ES-I3 (cell line): ENCODE measurements at regions not wholly inside any gene's neighbourhood (a gene's known extent, or its start where the extent isn't known, plus 50 kb on each side); places are given as distances from the start of the nearest gene placed in this dataset.

Source experiments
- H3K36me3 ChIP-seq: 2 replicates; pipeline ENCODE4 v1.6.1; 2013; ENCODE audit warnings: mild to moderate bottlenecking, low read length, control low read depth, moderate library complexity; ENCODE audit not compliant: insufficient read depth
- H3K4me1 ChIP-seq: 2 replicates; pipeline ENCODE4 v1.6.1; 2013; ENCODE audit warnings: mild to moderate bottlenecking, control low read depth, low read length; ENCODE audit not compliant: insufficient read depth
- H3K9ac ChIP-seq: 2 replicates; pipeline ENCODE4 v1.6.1; 2013; ENCODE audit warnings: low read depth, mild to moderate bottlenecking, low read length, moderate library complexity
- H3K9me3 ChIP-seq: 2 replicates; pipeline ENCODE4 v1.6.1; 2013; ENCODE audit warnings: mild to moderate bottlenecking, low read length, moderate library complexity; ENCODE audit not compliant: control insufficient read depth, insufficient read depth

DNA sequence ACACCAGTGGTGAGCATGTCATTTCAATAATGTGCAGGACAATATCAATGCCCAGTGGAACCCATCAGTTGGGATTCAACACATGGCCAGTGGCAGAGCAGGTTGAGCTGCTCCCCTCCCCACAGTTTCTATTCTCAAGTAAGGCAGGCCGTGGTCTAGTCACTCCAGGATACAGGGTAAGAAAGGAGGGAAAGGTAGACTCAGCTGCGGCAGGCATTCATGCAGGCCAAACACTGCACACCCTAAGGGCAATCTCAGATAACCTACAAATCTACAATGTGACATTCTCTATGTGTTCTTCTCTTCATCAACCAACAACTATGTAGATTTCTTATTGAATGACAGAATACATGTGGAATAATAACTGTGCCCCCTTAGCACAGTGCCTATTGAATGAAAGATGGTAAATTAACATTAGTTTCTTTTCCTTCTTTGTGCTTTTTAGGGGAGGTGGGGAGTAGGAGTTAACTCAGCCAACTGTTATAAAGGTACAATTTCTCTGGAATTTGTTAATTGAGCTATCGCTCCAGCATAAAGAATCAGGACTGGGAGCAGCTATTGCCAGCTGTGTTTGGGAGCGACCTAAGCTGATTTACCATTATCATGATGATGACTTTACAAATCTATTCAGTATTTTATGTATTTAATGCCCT, 89.7 kb downstream of the FAM50B start:
- no peak overlapping the region for H3K9ac ChIP-seq
- no peaks in the 10 kb centered on the region for H3K36me3 ChIP-seq
- H3K9me3 ChIP-seq = no peaks in the 10 kb centered on the region
- H3K4me1 ChIP-seq = no peaks in the 10 kb centered on the region

- no peaks in the 10 kb centered on the region for H3K36me3 ChIP-seq
- H3K9me3 ChIP-seq = no peaks in the 10 kb centered on the region
- no peaks in the 10 kb centered on the region for H3K4me1 ChIP-seq
- H3K9ac ChIP-seq = no peak overlapping the region
These were observed 90.3 kb downstream of the FAM50B start for GRCh38 chr6:3939368-3939958.

DNA sequence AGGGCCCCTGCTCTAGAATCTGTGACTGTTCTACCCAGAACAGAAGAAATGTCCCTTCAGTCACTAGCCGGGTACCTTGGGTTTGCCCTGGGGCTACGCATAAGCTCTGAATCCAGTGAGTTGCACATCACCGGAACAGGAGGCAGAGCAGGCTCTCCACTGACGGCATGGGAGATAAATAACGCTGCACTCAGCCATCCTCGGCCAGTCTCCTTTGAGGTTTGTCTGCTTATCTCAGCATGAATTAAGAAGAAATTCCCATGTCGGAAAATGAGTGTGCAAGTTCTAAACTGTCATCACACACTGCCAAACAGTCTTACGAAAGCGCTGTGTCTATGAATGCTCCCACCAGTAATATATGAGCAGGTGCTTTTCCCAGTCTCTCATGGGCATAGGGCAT, 90.8 kb downstream of the FAM50B start:
- H3K36me3 ChIP-seq = no peaks in the 10 kb centered on the region
- no peaks in the 10 kb centered on the region for H3K4me1 ChIP-seq
- no peak overlapping the region for H3K9ac ChIP-seq
- no peaks in the 10 kb centered on the region for H3K9me3 ChIP-seq

GRCh38 chr6:3940703-3941102, 91.5 kb downstream of the FAM50B start:
- Histone ChIP-seq H3K36me3 (no peaks in the 10 kb centered on the region), H3K9ac (no peak overlapping the region), H3K4me1 (no peaks in the 10 kb centered on the region), H3K9me3 (no peaks in the 10 kb centered on the region)

- no peak overlapping the region for H3K9ac ChIP-seq
- no peaks in the 10 kb centered on the region for H3K9me3 ChIP-seq
- H3K36me3 ChIP-seq = no peaks in the 10 kb centered on the region
- no peaks in the 10 kb centered on the region for H3K4me1 ChIP-seq
These were observed 94.2 kb downstream of the FAM50B start for GRCh38 chr6:3943331-3943765.

GRCh38 chr6:3944246-3944645, 95.1 kb downstream of the FAM50B start:
- no peaks in the 10 kb centered on the region for H3K36me3 ChIP-seq
- no peak overlapping the region for H3K9ac ChIP-seq
- H3K4me1 ChIP-seq = 0 out of 2 replicates have a peak, but pooled peaks cover 5% of the 10 kb centered on the region
- no peaks in the 10 kb centered on the region for H3K9me3 ChIP-seq

- Histone ChIP-seq H3K9me3 (no peaks in the 10 kb centered on the region), H3K4me1 (0 out of 2 replicates have a peak, but pooled peaks cover 5% of the 10 kb centered on the region), H3K9ac (no peak overlapping the region), H3K36me3 (no peaks in the 10 kb centered on the region)
These were observed 97.6 kb downstream of the FAM50B start for GRCh38 chr6:3946778-3947177.

DNA sequence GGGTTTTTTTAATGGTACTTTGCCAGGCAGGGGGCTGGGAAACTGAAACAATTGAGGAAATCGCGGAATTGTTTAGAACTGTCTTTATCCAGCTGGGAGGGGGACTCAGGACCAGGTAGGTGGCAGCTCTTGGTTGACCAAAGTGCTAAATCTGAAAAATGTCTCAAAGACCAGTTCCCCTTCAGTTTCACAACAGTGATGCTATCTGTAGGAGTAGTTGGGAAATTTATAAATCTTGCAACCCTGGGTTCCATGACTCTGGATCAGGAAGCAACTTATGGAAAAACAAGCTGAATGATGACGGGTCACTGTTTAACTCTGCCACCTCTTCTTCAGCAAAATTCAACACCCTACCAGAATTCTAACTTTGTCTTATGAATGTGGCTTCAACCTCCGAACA, 99.7 kb downstream of the FAM50B start:
- H3K9ac ChIP-seq = no peak overlapping the region
- H3K4me1 ChIP-seq = 0 out of 2 replicates have a peak, but pooled peaks cover 5% of the 10 kb centered on the region
- H3K9me3 ChIP-seq = no peaks in the 10 kb centered on the region
- H3K36me3 ChIP-seq = no peaks in the 10 kb centered on the region

DNA sequence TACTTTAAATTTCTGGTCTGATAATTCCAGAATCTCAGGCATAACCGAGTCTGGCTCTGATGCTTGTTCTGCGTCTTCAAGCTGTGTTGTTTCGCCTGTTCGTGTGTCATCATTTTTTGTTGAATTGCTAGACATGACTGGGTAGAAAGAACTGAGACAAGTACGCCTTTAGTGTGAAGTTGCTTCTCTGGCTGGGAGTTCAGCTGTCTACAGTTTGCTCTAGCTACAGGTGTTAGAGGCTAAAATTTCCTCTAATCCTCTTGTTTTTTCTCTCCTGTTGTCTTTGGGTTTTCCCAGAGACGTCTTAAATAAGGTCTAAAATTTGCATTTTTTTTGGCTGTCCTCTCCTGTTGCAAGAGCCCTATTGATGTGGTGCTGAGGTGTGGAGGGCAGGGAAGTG, 100.3 kb downstream of the FAM50B start:
- H3K9ac ChIP-seq = no peak overlapping the region
- no peaks in the 10 kb centered on the region for H3K9me3 ChIP-seq
- no peaks in the 10 kb centered on the region for H3K36me3 ChIP-seq
- 0 out of 2 replicates have a peak, but pooled peaks cover 5% of the 10 kb centered on the region for H3K4me1 ChIP-seq

DNA sequence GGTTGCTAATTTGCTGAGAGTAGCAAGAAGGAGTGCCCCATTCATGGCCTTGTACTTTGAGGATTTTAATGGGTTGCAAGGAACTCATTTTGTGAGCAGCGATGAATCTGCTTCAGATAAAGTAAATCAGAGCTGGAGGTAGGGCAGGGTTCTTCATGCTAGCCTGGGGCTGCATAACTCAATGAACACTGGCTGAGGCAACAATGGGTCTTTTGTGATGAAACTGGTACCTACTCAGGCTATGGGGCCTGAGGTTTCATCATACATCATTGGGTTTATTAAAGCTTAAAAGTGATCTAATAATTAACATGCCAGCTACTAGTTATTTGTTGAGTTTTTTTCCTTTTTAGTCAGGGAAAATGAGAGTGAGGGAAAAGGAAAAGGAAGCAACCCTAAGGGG, 106.9 kb downstream of the FAM50B start:
- Histone ChIP-seq H3K9ac (no peak overlapping the region), H3K36me3 (no peaks in the 10 kb centered on the region), H3K9me3 (no peaks in the 10 kb centered on the region; the same call in 1 of the 2 replicates), H3K4me1 (no peaks in the 10 kb centered on the region)

DNA sequence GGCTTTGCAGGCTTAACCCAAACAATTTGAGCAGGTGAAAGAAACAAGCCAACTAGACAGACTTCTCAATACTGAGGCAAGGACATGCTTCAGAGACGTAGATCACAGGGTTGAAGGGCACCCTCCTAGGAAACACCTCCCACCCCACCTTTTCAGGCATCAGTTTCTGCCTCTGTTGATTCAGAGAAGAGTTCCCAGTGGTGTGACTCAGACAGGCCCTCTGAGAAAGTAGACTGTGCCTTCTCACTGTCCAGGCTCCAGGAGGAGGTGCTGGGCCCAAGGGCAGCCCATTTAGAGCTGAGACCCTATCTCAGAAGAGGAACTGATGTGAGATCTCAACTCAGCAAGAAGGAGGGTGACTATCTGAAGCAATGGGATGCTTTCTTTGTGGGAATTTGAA, 108.1 kb downstream of the FAM50B start:
- Histone ChIP-seq H3K4me1 (no peaks in the 10 kb centered on the region), H3K9ac (no peak overlapping the region), H3K36me3 (no peaks in the 10 kb centered on the region), H3K9me3 (no peaks in the 10 kb centered on the region; the same call in 1 of the 2 replicates)

- Histone ChIP-seq H3K36me3 (no peaks in the 10 kb centered on the region), H3K4me1 (no peaks in the 10 kb centered on the region), H3K9ac (no peak overlapping the region), H3K9me3 (no peaks in the 10 kb centered on the region; the same call in 1 of the 2 replicates)
These were observed 109.1 kb downstream of the FAM50B start for GRCh38 chr6:3958255-3958654.

DNA sequence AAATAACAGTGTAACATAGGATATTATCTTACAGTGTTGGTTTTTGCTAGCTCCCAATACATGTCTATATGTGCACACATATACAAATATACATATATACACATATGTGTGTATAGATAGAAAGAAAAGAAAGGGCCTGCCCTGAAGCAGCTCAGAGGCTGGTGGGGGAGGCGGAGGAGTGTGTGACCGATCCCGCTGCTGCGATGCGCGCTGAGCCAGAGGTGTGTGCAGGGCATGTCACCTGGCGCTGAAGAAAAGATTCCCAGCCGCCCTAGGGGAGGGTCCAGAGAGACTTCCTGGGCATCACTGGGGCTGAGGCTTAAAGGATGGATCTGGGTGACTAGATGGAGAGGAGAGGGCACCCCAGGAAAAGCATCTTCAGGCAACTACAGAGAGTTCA, 110.2 kb downstream of the FAM50B start:
- Histone ChIP-seq H3K9me3 (no peaks in the 10 kb centered on the region; the same call in 1 of the 2 replicates), H3K9ac (no peak overlapping the region), H3K36me3 (no peaks in the 10 kb centered on the region), H3K4me1 (no peaks in the 10 kb centered on the region)

GRCh38 chr6:3960754-3961361, 111.7 kb downstream of the FAM50B start:
- H3K4me1 ChIP-seq = no peaks in the 10 kb centered on the region
- no peaks in the 10 kb centered on the region; the same call in 1 of the 2 replicates for H3K9me3 ChIP-seq
- no peaks in the 10 kb centered on the region for H3K36me3 ChIP-seq
- H3K9ac ChIP-seq = no peak overlapping the region
